GM18499 (cell line): ENCODE measurements at regions not wholly inside any gene's neighbourhood (a gene's known extent, or its start where the extent isn't known, plus 50 kb on each side); places are given as distances from the start of the nearest gene placed in this dataset.

ENCODE experiments used
- ATAC-seq: cut with Tn5 transposase; IDR thresholded peaks from one replicate; pipeline ENCODE4 v1.9.1; 2021; ENCODE audit warnings: moderate number of reproducible peaks; ENCODE audit not compliant: insufficient read depth, unreplicated experiment

DNA sequence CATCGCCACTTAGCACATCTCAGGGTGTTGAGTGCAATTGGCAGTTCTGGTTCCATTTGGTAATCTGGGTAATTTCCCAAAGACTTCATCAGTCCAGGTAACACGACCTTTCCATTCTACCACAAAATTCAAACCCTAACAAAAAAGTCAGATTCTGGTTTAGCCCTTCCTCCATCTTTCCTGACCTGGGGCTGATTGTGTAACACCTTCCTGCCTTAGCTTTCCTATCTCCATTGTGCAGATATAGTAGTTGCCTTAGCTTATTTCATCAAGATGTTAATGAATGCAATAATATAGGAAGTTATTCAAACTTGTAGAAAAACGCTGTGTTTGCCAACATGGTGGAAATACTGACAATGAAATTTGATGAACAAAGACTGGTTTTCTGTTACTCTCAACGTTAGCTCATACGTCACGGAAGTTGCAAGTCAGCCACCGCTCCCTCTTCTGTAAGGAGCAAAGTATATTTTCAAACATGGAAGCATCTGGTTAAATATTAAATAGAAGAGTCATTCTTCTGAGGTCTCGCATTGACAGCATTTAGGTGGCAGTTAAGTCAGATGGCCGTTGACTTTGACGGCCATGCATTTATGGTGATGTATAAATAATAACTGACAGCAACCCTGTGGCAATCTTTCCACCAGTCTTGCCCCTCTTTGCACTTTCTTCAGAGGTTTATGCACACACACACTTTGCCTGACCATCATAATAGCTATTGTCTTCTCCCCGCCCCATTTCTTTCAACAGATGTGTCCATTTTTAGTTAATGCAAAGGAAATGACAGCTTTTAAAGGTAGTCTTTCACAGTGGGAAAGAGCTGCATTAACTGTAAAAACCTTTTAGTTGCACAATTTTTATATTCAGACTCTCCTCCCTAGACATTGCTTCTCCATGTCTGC lies 205.1 kb upstream of the BMPER start:
- no peak for ATAC-seq

- no peak for ATAC-seq
Measured at GRCh38 chr7:33701189-33701740, 204.1 kb upstream of the BMPER start.

DNA sequence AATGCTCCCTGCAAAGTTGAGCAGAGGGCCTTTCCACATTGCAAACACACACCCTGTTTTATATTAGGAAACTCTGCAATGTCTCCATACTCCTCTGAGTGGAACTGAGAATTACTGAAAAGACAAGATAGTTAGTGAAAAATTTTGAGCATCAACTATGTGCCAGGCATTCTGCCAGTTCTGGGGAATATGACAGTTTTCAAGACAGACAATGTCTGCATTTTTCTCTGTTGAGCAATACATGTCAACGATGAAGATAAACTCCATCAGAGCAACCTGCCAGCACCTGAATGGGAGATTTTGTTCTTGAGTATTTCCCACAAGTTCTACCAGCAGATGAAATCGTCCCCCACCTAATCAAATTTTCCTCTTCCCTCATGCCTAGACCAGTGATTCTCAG lies 203.4 kb upstream of the BMPER start:
- ATAC-seq, result no peak

GRCh38 chr7:33702514-33703054 lies 202.8 kb upstream of the BMPER start:
- ATAC-seq, result no peak

DNA sequence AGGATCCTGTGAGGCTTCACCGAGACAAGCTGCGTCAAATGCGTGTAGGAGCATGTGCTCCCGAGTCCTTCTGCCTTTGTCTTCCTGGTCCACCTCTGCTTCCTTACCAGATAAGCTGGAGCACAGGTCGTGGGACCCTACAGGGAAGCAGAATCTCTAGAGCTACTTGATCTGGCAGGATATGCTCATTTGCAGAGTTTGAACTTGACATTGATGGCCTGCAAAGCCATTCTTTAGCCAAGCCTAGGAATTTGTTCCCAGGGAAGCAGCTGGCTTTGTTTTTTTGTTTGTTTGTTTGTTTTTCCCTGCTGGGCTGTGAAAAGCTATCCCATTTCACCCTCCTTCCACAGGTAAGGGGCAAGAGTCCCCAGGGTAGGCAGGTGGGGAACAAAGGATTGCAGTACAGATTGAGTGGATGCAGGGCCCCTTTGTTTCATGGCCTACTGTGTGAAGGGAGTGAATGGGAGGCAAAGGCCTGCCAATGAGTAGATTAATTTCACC lies 200.0 kb upstream of the BMPER start:
- ATAC-seq, result no peak

GRCh38 chr7:33706186-33706585 lies 199.2 kb upstream of the BMPER start:
- no peak for ATAC-seq

- no peak for ATAC-seq
Measured at GRCh38 chr7:33706771-33707200, 198.6 kb upstream of the BMPER start.

GRCh38 chr7:33707427-33707826 lies 197.9 kb upstream of the BMPER start:
- no peak for ATAC-seq

DNA sequence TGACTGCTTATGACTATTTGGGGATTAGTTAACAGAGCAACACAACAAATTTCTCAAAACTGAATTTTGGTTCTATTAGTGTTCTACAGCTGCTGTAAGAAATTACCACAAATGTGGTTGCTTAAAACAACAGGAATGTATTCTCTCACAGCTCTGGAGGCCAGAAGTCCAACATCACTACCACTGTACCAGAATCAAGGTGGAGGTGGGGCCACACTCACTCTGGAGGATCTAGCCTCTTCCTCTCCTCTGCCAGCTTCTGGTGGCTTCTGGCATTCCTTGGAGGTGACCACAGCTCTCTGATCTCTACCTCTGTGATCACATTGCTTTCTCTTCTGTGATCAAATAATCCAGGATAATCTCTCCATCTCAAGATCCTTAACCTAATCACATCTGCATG lies 194.7 kb upstream of the BMPER start:
- no peak for ATAC-seq

DNA sequence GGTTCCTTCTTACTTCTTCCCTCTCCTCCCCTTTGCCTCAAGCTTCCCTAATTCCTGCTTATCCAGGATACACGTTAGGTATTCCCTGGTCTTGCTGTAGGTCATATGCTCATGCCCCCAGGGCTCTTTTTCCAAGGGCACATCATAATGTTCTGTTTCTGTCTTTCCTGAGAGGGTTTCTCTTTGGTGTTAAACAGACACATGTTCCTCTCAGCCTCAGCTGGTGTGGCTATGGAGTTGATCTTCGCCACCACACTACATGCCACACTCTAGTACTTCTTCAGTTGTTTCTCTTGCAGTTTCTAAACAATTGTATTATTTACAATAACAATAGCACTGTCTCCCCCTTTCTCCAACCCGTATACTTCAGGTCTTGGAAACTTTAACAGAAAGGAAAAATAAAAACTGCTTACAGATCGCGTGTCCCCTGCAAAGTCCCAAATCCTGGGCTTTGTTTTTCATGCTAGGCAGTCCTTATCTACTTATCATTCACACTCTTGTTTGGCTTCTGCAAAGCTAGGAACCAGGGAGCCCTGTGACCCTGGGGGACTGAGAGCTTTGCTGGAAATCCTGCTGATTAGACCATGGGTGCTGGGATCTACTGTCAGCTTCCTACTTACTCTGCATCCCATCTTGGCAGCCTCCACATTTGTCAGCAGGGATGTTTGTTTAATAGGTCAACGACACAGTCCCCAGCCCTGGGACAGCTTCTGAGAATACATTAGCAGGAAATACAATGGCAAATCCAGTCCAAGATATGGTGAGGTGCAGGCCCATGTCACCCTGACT lies 193.9 kb upstream of the BMPER start:
- ATAC-seq, result no peak

DNA sequence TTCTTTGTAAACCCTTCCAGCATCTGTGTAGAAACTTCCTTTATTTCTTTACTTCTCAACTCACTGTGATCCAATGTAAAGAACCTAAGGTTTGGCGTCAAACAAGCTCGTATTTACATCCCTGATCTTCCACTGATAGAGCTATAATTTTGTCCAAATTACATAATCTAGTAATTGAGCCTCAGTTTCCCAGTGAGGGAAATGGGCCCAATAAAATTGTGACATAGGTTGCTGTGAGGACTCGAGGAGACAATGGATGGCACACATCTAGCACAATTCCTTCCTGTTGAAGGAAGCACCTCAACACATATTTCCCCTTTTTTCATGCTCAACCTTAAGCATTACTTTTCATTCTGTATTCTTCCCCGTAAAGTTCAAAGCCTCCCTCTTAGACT lies 193.3 kb upstream of the BMPER start:
- no peak for ATAC-seq

- no peak for ATAC-seq
Measured at GRCh38 chr7:33714208-33714607, 191.1 kb upstream of the BMPER start.

GRCh38 chr7:33716581-33717477 lies 188.5 kb upstream of the BMPER start:
- no peak for ATAC-seq

DNA sequence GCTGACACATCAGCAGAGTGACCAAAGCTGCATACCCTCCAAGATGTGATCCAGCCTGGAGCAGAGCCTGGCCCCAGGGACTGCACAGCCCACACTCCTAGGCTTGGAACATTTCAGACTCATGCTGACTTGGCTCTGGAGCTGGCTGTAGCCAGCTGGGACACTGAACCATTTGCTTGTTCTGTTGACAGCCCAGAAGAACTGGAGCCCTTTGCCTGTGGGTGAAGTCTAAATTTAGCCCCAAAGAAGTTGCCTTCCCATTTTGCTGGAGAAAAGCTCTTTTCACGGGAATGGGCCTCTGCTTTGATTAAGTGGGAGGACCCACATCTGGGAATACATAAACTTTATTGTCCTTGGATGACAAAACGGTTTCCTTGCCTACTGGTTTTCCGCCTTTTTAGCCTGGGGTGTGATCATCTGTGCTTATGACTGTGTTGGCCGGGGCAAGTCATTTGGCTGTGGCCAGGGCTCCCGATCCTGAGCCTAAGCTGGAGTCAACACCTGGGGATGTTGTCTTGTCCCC lies 186.2 kb upstream of the BMPER start:
- no peak for ATAC-seq

- ATAC-seq, result no peak
Measured at GRCh38 chr7:33720139-33720538, 185.2 kb upstream of the BMPER start.

GRCh38 chr7:33720870-33721269 lies 184.5 kb upstream of the BMPER start:
- ATAC-seq, result no peak

DNA sequence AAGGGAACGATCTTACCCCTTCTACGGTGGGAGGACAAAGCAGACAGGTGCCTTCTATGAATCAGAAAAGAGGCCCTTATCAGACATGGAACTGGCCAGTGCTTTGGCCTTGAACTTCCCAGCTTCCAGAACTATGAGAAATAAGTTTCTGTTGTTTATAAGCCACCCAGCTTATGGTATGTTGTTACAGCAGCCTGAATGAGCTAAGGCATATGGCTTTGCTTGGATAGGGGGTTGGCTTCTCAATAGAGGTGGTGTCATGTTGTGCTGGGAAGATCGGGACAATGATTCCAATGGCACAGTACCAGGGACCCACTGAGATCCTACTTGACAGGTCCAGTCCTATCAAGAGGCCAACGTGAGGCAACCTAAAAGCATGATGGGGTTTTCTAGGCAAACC lies 183.4 kb upstream of the BMPER start:
- ATAC-seq, result no peak

- ATAC-seq, result no peak
Measured at GRCh38 chr7:33722383-33723101, 182.8 kb upstream of the BMPER start.

DNA sequence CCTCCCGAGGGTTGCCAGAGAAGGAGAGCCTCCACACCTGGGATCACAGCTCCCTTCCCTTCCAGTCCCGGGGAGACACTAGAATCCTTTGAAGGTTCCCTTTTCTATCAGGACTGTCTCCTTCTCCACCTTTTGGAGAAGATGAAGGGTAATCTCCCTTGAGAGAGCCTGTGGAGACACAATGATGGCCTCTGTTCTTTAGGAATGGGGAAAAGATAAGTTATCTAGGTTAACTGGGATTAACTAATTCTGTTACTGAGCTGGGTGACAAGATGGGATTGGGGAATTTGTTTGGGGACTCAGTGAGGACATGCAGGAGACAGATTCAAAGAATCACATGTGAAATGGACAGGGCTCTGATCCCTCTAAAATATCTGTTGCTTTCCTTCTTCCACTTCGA lies 181.1 kb upstream of the BMPER start:
- ATAC-seq, result no peak
